Gastrocnemius medialis (tissue), 4 donors: ENCODE measurements at regions not wholly inside any gene's neighbourhood (a gene's known extent, or its start where the extent isn't known, plus 50 kb on each side); places are given as distances from the start of the nearest gene placed in this dataset.

Source experiments
- CTCF ChIP-seq, 5 experiments: fragments of 450-650 bp in 3 of 5; fragments of 200-600 bp in 2 of 5; sonication (generic) in 2 of 5; IDR thresholded peaks in 4 of 5; conservative IDR thresholded peaks in 1 of 5; 1 replicate in 4 of 5; 2 replicates in 1 of 5; pipeline ENCODE4 v1.5.1; 2016 to 2019; ENCODE audit warnings: antibody characterized with exemption in 5 of 5, mild to moderate bottlenecking in 3 of 5, moderate library complexity in 3 of 5
- POLR2A ChIP-seq, 2 donors: fragments of 450-650 bp; IDR thresholded peaks; one replicate each; pipeline ENCODE4 v1.6.1; 2017; ENCODE audit warnings: antibody characterized with exemption in 2 of 2, mild to moderate bottlenecking in 2 of 2, moderate library complexity in 2 of 2

- TF ChIP-seq POLR2A (IDR thresholded peaks at IDR 0.05) (no peak), CTCF (IDR thresholded peaks at IDR 0.05 in 4 of 5, conservative IDR thresholded peaks at IDR 0.05 in 1 of 5) (no peak)
Observed at GRCh38 chr14:64654246-64654900, 49.9 kb upstream of the PLEKHG3 start.
